GM12878 (cell line): ENCODE measurements at regions not wholly inside any gene's neighbourhood (a gene's known extent, or its start where the extent isn't known, plus 50 kb on each side); places are given as distances from the start of the nearest gene placed in this dataset.

Source experiments
- ATAC-seq: fragments of 200-7000 bp; cut with Tn5 transposase; 3 replicates; pipeline ENCODE4 v1.9.1; 2020; ENCODE audit warnings: mild to moderate bottlenecking, moderate library complexity
- BruUV-seq: library from RNA; stranded (reverse); fragments of 400-500 nt; replicated peaks from 2 replicates; lab custom pipeline; 2021; lab: Mats Ljungman, UMichigan
- CTCF ChIA-PET: fragments of 300-600 bp; sonication (Branson Sonifier 250); formaldehyde crosslinking; extraction: SDS; loops from one replicate; lab custom pipeline; 2021; ENCODE audit warnings: inconsistent platforms; lab: Yijun Ruan, JAX
- POLR2A ChIA-PET: fragments of 350-600 bp; formaldehyde crosslinking; extraction: SDS; loops from one replicate; lab custom pipeline; 2021; ENCODE audit warnings: inconsistent platforms; lab: Charles Lee
- RAD21 ChIA-PET: fragments of 300-600 bp; sonication (Branson Sonifier 250); formaldehyde crosslinking; loops from one replicate; lab custom pipeline; 2023; ENCODE audit warnings: antibody characterized with exemption; ENCODE audit not compliant: unreplicated experiment; lab: Charles Lee
- SMC1A ChIA-PET: fragments of 300-600 bp; sonication (Branson Sonifier 250); formaldehyde crosslinking; loops from one replicate; lab custom pipeline; 2023; ENCODE audit not compliant: unreplicated experiment, uncharacterized antibody; lab: Charles Lee
- DNase-seq: peaks from one replicate; pipeline ENCODE4 v3.0.0-alpha.2; 2011; ENCODE audit warnings: low read depth, low spot score
- FAIRE-seq: peaks from 3 replicates; lab custom pipeline; 2011; peaks lifted over from hg19 to GRCh38; lab: Jason Lieb, UNC
- H2AFZ ChIP-seq: 2 replicates; pipeline ENCODE4 v1.6.0; 2011; ENCODE audit warnings: low read depth, low read length, control low read depth; ENCODE audit not compliant: control insufficient read depth
- H3K27ac ChIP-seq: 2 replicates; pipeline ENCODE4 v1.5.1; 2011; ENCODE audit warnings: control low read depth; ENCODE audit not compliant: control insufficient read depth, insufficient read depth
- H3K27me3 ChIP-seq, 2 experiments: replicated peaks in 1 of 2; 2 replicates each; pipeline versions ENCODE4 v1.6.0 to v1.6.1; 2011; ENCODE audit warnings: low read length in 1 of 2; ENCODE audit not compliant: control insufficient read depth in 2 of 2, insufficient read depth in 2 of 2
- H3K36me3 ChIP-seq, 2 experiments: 2 replicates each; pipeline ENCODE4 v1.5.1; 2011; ENCODE audit warnings: low read length in 1 of 2; ENCODE audit not compliant: control insufficient read depth in 2 of 2, insufficient read depth in 2 of 2
- H3K4me1 ChIP-seq: 2 replicates; pipeline ENCODE4 v1.6.1; 2011; ENCODE audit warnings: mild to moderate bottlenecking, low read length, moderate library complexity, mixed read lengths; ENCODE audit not compliant: control insufficient read depth, insufficient read depth
- H3K4me2 ChIP-seq: 2 replicates; pipeline ENCODE4 v1.6.0; 2011; ENCODE audit warnings: control low read depth; ENCODE audit not compliant: control insufficient read depth, insufficient read depth
- H3K4me3 ChIP-seq: fragments of 200-600 bp; sonication (generic); 2 replicates; pipeline ENCODE4 v1.5.1; 2016
- H3K79me2 ChIP-seq: 2 replicates; pipeline ENCODE4 v1.6.0; 2011; ENCODE audit warnings: low read length; ENCODE audit not compliant: control insufficient read depth, insufficient read depth
- H3K9ac ChIP-seq: 2 replicates; pipeline ENCODE4 v1.8.0; 2011; ENCODE audit warnings: low read length, control low read depth, mixed read lengths; ENCODE audit not compliant: control insufficient read depth, insufficient read depth
- H3K9me3 ChIP-seq: replicated peaks from 3 replicates; pipeline ENCODE4 v1.5.1; 2011; ENCODE audit warnings: mild to moderate bottlenecking, low read length; ENCODE audit not compliant: control insufficient read depth, insufficient read depth
- H4K20me1 ChIP-seq: 2 replicates; pipeline ENCODE4 v1.6.0; 2011; ENCODE audit not compliant: control insufficient read depth, insufficient read depth
- HDGF ChIP-seq: fragments of 450-650 bp; IDR thresholded peaks from 2 replicates; pipeline ENCODE4 v1.6.1; 2016; ENCODE audit warnings: antibody characterized with exemption
- ZBTB4 ChIP-seq: fragments of 450-650 bp; formaldehyde crosslinking; IDR thresholded peaks from 2 replicates; pipeline ENCODE4 v1.4.0; 2022; ENCODE audit warnings: mild to moderate bottlenecking, moderate library complexity
- WGBS: methylation state at CpG from one replicate; pipeline ENCODE4 v1.1.6; 2016; ENCODE audit warnings: low lambda C conversion rate; ENCODE audit not compliant: insufficient replicate concordance, insufficient coverage; ENCODE audit errors: missing lambda C conversion rate; 5-methylcytosine and 5-hydroxymethylcytosine counted together
- in situ Hi-C: fragments of 300-500 bp; cut with MboI; formaldehyde crosslinking; loops from 9 replicates; pipeline ENCODE4 v1.14.3; 2018; ENCODE audit warnings: mixed read lengths
- intact Hi-C: fragments of 100-400 bp; cut with micrococcal nuclease; formaldehyde crosslinking; loops from one replicate; pipeline ENCODE4 v1.14.2; 2022; ENCODE audit not compliant: unreplicated experiment

GRCh38 chr3:71862371-71863140, 77.6 kb upstream of the PROK2 start:
- ATAC-seq, result no peak
- ChIA-PET POLR2A (interaction anchor here (0.6 kb wide), 1 partner anchor 21 kb away, joined by 6 read pairs; no protein-coding TSS in a partner anchor), RAD21 (no interaction called here), CTCF (no interaction called here), SMC1A (no interaction called here)
- H3K9ac ChIP-seq, result no peak overlapping the region
- intact Hi-C loops (no loop called here), in situ Hi-C loops (no loop called here)
- no peak for TF ChIP-seq HDGF
- TF ChIP-seq ZBTB4 (CRISPR knock-in tag), result no peak
- no peak for DNase-seq
- no peak overlapping the region for H2AFZ ChIP-seq
- H3K27ac ChIP-seq, result no peak overlapping the region
- 24% methylated on average over 2 of the region's 2 CpGs for WGBS
- H3K4me3 ChIP-seq, result no peak overlapping the region
- BruUV-seq, result no TSS peak
- FAIRE-seq, result no peak
- H3K4me2 ChIP-seq, result no peak overlapping the region
- no peaks in the 10 kb centered on the region for H3K79me2 ChIP-seq
- H3K36me3 ChIP-seq, result no peaks in the 10 kb centered on the region
- H3K4me1 ChIP-seq, result no peaks in the 10 kb centered on the region
- peaks cover 2 to 3% of the 10 kb centered on the region in 2 experiments; a peak in 2 of 4 replicates for H3K27me3 ChIP-seq
- no peaks in the 10 kb centered on the region for H4K20me1 ChIP-seq
- peaks cover 2% of the 10 kb centered on the region; the same call in 2 of the 3 replicates for H3K9me3 ChIP-seq
